ENCODE measurements at regions not wholly inside any gene's neighbourhood (a gene's known extent, or its start where the extent isn't known, plus 50 kb on each side); places are given as distances from the start of the nearest gene placed in this dataset.

GRCh38 chr20:60931696-60932095 lies 320.4 kb upstream of the CDH4 start:
- no peak for DNase-seq (ENCODE audit: low read depth)
- no peak overlapping the region for H3K4me3 ChIP-seq (ENCODE audit: control insufficient read depth, low read depth, low read length)
- TF ChIP-seq CTCF (conservative IDR thresholded peaks at IDR 0.05; ENCODE audit: control insufficient read depth, insufficient read depth, low read depth, low read length) = no peak

- no peak for TF ChIP-seq CTCF (conservative IDR thresholded peaks at IDR 0.05; ENCODE audit: control insufficient read depth, insufficient read depth, low read depth, low read length)
- no peak overlapping the region for H3K4me3 ChIP-seq (ENCODE audit: control insufficient read depth, low read depth, low read length)
- DNase-seq (ENCODE audit: low read depth) = no peak
These were observed 317.3 kb upstream of the CDH4 start for GRCh38 chr20:60934724-60935123.

GRCh38 chr20:60935971-60936370 lies 316.1 kb upstream of the CDH4 start:
- DNase-seq (ENCODE audit: low read depth) = no peak
- H3K4me3 ChIP-seq (ENCODE audit: control insufficient read depth, low read depth, low read length) = no peak overlapping the region
- TF ChIP-seq CTCF (conservative IDR thresholded peaks at IDR 0.05; ENCODE audit: control insufficient read depth, insufficient read depth, low read depth, low read length) = no peak

GRCh38 chr20:60937585-60937984 lies 314.5 kb upstream of the CDH4 start:
- DNase-seq (ENCODE audit: low read depth) = peak; percentile 4
- no peak overlapping the region for H3K4me3 ChIP-seq (ENCODE audit: control insufficient read depth, low read depth, low read length)
- TF ChIP-seq CTCF (conservative IDR thresholded peaks at IDR 0.05; ENCODE audit: control insufficient read depth, insufficient read depth, low read depth, low read length) = no peak

- no peak for DNase-seq (ENCODE audit: low read depth)
- TF ChIP-seq CTCF (conservative IDR thresholded peaks at IDR 0.05; ENCODE audit: control insufficient read depth, insufficient read depth, low read depth, low read length) = no peak
- H3K4me3 ChIP-seq (ENCODE audit: control insufficient read depth, low read depth, low read length) = no peak overlapping the region
These were observed 310.7 kb upstream of the CDH4 start for GRCh38 chr20:60941379-60941778.

- no peak for TF ChIP-seq CTCF (conservative IDR thresholded peaks at IDR 0.05; ENCODE audit: control insufficient read depth, insufficient read depth, low read depth, low read length)
- no peak overlapping the region for H3K4me3 ChIP-seq (ENCODE audit: control insufficient read depth, low read depth, low read length)
- DNase-seq (ENCODE audit: low read depth) = no peak
These were observed 304.2 kb upstream of the CDH4 start for GRCh38 chr20:60947819-60948218.

- TF ChIP-seq CTCF (conservative IDR thresholded peaks at IDR 0.05; ENCODE audit: control insufficient read depth, insufficient read depth, low read depth, low read length) = no peak
These were observed 303.8 kb upstream of the CDH4 start for GRCh38 chr20:60948224-60948623.

More at GRCh38 chr20:60948224-60948623, 303.8 kb upstream of the CDH4 start:
- H3K4me3 ChIP-seq (ENCODE audit: control insufficient read depth, low read depth, low read length) = no peak overlapping the region
- DNase-seq (ENCODE audit: low read depth) = no peak

All from fibroblast of mammary gland (primary cell).